NCI-H2196 treated with DMSO at 0.1 percent for 48 hours (cell line): ENCODE measurements at regions not wholly inside any gene's neighbourhood (a gene's known extent, or its start where the extent isn't known, plus 50 kb on each side); places are given as distances from the start of the nearest gene placed in this dataset.
"Not testable (repeated sequence)": the region's sequence is repeated elsewhere in the genome, so short reads cannot be mapped to it uniquely, and the experiment has no call there.

Source experiments
- DNase-seq: peaks from one replicate; lab custom pipeline; 2025; ENCODE audit not compliant: unreplicated experiment; lab: John Stamatoyannopoulos, UW

DNA sequence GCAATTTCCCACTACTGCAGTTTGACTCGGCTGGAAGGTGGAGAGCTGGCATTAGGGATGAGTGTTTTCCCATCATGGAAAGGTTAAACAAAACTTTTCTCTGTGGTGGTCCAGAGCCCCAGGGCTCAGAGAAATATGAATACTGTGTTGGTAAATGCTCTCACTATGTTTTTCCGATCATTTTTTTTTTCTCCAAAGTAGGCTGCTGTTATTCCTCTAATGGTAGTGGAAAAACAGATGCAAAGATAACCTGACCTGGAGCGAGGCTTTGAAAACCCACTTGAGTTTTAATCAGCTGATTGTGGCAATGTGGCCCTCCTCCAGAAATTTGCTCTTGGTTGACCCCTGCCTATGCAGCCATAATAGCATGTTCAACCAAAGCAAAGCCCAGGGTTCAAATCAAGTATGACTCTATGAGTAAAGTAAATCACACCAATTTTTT is 320.8 kb upstream of the CTNNB1 start:
- no peak for DNase-seq

DNA sequence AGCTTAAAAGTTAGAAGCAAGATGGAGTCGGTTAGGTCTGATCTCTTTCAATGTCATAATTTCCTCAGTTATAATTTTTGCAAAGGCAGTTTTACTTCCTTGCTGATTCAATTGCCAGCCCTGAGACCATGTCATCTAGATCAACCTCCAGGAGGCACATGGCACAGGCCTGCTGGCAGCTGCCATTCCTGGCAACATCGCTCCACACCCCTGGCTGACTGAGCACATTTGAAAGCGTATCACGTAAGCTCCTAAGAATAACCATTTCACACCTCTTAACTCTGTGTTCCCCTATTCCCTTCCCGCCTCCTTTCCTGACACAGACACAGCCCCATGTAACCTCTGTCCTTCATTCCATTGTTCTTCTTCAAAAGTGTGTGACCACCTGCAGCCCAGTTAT is 313.9 kb upstream of the CTNNB1 start:
- no peak for DNase-seq

DNA sequence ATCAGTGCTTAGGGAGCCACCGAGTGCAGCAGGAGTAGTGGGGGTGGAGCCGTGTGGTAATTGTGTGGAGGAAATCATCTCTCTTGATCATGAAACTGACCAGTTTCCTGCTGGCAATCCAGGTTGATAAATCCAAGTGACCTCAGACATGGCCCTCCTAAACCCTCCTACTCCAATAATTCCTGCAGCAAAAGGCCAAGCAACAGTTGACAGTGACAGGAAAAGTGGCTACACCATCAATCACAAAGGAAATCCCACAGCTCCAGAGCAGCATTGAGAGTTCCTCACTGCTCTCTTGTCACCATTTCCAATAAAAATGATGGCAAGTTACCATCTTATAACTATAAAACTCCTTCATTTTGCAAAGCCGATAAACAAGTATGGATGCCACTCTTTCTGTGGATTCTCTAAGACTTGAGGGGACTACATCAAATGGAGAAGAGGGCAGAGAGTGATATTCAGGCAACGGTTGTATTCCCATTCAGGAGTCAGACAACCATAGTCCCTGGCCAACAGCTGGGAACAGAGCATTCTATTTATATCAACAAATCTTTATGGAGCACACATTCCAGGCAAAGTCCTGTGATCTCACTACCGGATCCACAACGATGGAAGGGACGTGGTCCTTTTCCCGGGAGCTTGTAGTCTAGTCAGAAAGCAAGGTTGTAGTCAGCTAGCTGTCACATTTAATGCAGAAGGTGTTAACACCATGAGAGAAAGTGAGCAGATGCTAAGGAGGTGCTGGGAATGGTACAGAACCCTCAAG is 312.5 kb upstream of the CTNNB1 start:
- DNase-seq, result no peak

GRCh38 chr3:40891186-40891585 is 308.1 kb upstream of the CTNNB1 start:
- DNase-seq, result no peak

DNA sequence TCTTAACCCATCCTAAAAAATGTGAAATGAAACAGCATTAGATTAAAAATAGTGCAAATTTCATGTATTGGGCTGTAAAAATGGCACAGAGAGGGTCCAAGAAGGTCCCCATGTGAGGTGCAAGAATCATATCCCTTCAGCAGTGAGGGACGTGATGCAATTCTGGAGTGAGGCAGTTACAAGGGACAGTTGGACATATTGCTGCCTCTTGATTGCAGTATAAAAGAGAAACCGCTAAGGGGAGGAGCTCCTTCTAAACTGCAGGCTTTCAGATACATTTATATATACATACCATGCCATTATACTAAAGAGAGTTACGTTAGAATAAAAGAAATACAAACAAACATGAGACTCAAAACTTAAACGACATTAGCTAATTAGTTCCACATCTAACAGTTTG is 304.2 kb upstream of the CTNNB1 start:
- no peak for DNase-seq

GRCh38 chr3:40899286-40899712 is 300.0 kb upstream of the CTNNB1 start:
- no peak for DNase-seq

DNA sequence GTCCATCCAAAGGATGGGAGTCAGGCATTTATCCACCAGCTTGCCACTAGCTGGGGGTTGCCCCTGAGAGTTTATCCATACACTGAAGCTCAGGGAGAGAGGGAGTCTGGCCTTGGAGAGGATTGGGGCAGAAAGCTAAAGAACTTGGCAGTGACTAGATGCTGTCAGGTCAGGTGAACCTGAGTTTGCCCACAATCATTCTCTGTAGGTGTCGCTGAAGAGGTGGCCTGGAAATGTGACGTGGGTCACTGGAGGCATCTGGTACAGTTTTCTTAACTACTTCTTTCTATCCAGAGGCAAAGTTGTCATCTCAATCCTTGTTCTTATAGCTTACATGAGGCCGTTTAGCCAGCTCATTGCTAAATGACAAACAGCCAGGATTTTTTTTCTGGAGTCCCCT is 298.0 kb upstream of the CTNNB1 start:
- no peak for DNase-seq

DNA sequence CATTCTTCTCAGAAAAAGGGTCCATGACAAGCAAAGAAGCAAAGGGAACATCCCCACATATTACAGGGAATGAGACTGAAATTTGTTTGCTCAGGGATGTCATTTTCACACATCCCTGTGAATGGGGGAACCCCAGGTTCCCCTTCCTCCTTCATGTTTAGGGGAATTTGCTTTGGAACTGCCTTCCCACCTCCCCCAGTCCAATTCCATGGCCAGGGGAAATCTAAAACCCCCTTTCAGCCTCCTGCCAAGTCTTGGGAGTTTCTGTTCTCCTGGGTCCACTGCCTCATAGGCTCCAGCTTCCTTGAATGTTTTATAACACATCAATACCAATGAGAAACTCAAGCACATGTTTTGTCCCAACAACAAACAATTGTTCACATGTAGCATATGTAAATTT is 297.5 kb upstream of the CTNNB1 start:
- no peak for DNase-seq

DNA sequence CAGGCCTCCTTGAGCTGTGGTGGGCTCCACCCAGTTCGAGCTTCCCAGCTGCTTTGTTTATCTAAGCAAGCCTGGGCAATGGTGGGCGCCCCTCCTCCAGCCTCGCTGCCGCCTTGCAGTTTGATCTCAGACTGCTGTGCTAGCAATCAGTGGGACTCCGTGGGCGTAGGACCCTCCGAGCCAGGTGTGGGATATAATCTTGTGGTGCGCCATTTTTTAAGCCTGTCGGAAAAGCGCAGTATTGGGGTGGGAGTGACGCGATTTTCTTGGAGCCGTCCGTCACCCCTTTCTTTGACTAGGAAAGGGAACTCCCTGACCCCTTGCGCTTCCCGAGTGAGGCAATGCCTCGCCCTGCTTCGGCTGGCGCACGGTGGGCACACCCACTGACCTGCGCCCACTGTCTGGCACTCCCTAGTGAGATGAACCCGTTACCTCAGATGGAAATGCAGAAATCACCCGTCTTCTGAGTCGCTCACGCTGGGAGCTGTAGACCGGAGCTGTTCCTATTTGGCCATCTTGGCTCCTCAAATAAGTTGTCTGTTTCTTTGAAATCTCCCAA is 291.3 kb upstream of the CTNNB1 start:
- not testable (repeated sequence) for DNase-seq

- no peak for DNase-seq
Observed at GRCh38 chr3:40908612-40909011, 290.7 kb upstream of the CTNNB1 start.

DNA sequence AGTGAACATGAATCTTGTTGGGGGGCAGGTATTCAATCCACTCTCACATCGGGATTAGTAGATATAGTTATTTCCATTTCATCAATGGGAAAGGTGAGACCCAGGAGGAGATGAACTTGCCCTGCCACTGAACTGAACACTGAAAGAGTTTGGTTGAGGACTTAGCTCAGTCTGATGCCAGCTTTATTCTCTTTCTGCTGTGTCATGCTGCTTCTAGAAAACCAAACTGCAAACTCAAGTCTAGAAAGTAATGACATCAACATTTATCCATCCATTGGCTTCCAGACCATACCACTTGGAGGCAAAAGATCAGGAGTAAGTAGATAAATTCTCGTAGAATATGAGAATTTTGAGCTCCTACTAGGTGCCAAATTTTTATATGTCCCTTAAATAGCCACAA is 288.0 kb upstream of the CTNNB1 start:
- DNase-seq, result no peak

GRCh38 chr3:40911928-40912327 is 287.4 kb upstream of the CTNNB1 start:
- DNase-seq, result no peak

DNA sequence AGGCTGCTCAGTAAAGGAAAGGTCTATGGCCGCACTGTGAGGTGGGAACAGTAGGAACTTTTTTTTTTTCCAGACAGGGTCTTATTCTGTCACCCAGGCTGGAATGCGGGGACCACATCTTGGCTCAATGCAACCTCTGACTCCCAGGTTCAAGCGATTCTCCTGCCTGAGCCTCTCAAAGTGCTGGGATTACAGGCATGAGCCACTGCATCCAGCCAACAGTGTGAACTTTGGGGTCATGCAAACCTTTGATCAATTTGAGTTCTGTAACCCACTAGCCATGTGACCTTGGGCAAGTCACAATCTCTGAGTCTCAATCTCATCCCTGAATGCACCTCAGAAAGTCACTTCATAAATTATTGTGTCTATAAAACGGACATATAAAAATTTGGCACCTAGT is 286.8 kb upstream of the CTNNB1 start:
- no peak for DNase-seq

DNA sequence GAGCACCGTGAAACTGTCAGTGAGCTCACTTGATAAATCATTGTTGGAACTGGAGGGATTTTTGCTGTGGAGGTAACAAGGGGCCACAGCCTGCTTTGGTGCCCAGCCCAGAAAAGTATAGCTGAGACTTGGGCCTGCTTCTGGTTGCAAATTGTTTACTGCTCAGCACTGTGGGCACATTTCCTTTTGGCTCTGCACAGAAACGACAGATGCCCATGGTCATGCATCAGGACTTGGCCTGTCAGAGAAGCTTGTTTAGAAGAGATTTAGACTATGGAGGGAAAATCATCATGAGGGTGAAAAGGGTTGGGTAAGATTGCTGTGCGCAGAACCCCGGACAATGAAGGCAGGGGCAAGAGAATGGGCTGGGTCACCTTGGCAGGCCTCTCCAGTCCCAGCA is 286.1 kb upstream of the CTNNB1 start:
- no peak for DNase-seq

GRCh38 chr3:40913641-40914040 is 285.7 kb upstream of the CTNNB1 start:
- no peak for DNase-seq

- DNase-seq, result no peak
Observed at GRCh38 chr3:40914475-40914874, 284.8 kb upstream of the CTNNB1 start.

GRCh38 chr3:40915346-40915865 is 283.9 kb upstream of the CTNNB1 start:
- DNase-seq, result no peak

DNA sequence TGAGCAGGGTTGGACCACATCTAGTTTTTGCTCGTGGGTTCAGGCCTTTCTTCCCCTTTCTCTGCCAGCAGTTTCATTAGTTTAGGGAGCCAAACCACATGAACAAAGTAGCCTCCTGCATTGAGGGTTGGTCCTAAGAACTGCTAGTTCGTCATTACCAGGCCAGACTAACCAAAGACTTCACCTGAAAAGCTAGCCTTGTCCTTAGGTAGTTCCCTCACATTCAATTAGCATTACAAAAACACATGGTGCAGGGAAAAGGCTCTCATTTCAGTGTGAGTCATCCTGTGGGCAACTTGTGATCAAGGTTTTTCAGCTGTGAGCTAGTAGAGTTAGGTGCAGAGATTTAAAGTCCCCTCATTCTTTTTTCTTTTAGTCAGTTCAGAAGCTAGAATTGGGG is 279.3 kb upstream of the CTNNB1 start:
- DNase-seq, result no peak

DNA sequence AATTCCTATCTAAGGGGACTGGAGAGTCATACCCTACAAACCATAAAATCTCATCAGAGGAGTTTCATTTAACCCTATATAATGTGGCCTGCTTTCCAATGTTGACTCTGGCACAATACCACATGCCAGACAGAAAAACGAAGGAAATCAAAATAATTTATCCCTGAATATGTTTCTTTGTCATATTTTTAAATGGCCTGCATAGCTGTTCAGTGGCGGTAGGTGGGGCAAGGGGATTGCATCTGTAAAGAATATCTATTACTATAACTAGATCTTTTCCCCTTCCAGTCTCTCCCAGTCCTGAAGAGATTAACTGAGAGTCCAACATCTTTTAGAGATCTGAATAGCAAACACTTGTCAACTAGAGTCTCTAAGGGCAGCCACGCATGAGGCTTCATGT is 278.1 kb upstream of the CTNNB1 start:
- DNase-seq, result no peak

DNA sequence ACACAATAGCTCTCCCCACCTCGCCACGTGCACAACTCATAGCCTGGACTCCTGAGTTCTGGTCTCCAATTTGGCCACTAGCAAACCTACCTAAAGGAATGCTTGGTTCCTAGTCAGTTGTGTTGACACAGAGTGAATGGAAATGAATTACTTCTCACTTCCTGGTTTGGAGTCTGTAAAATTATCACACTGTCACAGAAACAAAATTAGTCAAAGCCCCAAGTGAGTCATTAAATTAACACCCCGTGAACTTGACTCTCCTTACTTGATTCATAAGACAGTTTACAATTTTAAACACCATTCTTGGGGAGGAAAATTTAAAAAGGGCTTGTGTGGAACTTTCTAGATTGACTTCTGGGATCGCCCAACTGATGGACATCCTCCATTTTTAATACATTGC is 276.2 kb upstream of the CTNNB1 start:
- no peak for DNase-seq

DNA sequence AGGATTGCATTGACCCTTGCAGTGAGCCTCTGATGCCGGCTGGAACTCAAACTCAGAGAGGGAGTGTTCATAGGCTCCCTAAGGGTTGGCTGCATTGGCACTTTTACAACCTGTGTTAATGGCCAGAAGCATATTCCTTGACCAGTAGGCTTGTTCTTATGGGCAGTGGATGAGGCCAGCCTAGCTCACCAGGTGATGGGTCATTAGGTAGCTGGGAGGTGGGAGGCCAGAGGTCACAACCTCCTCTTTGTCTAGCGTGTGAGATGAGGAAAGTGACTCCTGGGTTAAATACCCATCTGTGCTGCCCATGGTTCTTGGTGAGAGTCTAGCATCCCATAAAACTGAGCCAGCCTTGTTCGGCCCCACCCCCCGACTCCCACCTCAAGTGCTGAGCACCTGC is 275.7 kb upstream of the CTNNB1 start:
- no peak for DNase-seq

DNA sequence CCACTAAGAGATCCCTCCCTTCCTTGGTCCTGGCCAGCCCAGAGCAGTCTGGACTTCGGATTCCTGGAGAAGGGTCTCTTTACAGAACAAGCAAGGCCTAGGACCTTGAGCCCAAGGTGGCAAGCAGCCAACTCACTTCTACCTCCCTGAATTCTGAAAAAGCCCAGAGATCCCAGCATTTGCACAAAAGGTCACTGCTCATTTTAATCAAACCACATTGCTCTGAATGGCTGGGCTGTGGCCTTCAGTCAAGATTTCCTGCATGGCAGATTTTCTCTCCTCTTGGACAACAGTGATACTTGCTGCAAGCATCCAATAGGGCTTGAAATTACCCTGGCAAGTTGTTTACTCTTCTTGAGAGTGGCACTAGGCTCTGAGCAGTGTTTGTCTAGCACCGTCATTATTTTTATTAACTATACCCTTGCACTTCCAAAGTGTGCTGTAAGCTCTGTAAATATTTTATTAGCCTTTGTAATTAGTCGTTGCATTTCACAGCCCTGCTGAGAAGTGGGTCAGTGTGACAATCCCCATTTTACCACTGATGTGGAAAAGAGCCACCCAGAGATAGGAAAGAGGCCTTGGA is 274.7 kb upstream of the CTNNB1 start:
- peak; percentile 33 for DNase-seq
